MM.1S (cell line): ENCODE measurements at regions not wholly inside any gene's neighbourhood (a gene's known extent, or its start where the extent isn't known, plus 50 kb on each side); places are given as distances from the start of the nearest gene placed in this dataset.

Source experiments
- CTCF ChIP-seq: fragments of 300-600 bp; sonication (generic); IDR thresholded peaks from 2 replicates; pipeline ENCODE4 v1.5.1; 2016; ENCODE audit warnings: antibody characterized with exemption, low read length, mixed read lengths
- EZH2 ChIP-seq: fragments of 300-600 bp; sonication (generic); optimal IDR thresholded peaks from 2 replicates; pipeline ENCODE3; 2017; ENCODE audit warnings: low read depth, mild to moderate bottlenecking, antibody characterized with exemption, low read length, mixed read lengths
- EZH2phosphoT487 ChIP-seq: fragments of 300-600 bp; sonication (generic); IDR thresholded peaks from 2 replicates; pipeline ENCODE4 v1.6.1; 2018; ENCODE audit warnings: antibody characterized with exemption, low read length

GRCh38 chr18:11256251-11256650 is 106.9 kb upstream of the PIEZO2 start:
- TF ChIP-seq CTCF, result no peak
- TF ChIP-seq EZH2, result no peak
- TF ChIP-seq EZH2phosphoT487, result no peak
